Limb (tissue), 2 donors: ENCODE measurements at regions not wholly inside any gene's neighbourhood (a gene's known extent, or its start where the extent isn't known, plus 50 kb on each side); places are given as distances from the start of the nearest gene placed in this dataset.

Source experiments
- DNase-seq, 2 donors: peaks; one replicate each; pipeline ENCODE4 v3.0.0-alpha.2; 2016; ENCODE audit errors: extremely low spot score in 2 of 2

DNA sequence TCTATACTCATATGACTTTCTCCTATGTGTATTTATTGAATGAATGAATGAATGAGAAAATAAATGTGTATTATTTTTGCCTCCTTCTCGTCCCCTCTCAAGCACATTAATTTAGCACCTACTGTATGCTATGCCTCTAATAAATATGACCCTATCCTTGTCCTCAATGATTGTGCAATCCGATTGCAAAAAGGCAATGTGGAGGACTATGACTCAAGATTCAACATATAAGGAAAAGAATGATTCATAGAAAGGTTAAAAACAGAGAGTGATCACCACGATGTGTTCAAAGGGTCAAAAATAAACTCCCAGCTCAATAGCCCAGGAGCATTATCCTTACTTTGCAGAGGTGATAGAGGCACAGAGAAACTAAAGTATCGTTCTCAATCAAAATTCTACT lies 322.8 kb upstream of the SORCS1 start:
- DNase-seq = no peak

DNA sequence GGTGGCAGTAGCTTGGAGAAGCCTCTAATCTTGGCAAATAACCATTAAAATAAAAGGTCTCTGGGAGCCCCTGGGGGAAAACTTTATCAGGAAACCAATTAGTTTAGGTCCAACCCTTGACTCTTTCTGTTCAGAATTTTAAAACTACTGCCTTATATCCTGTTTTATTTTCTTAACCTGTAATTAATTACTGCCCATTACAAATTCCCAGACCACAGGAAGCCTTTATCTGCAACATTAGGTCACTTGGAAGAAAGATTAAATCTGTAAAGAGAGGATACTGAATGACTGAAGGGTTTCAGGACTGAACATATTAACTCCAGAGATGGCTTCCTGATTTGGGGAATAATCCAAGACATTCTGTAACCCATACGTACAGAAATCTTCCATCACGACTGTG lies 320.5 kb upstream of the SORCS1 start:
- no peak for DNase-seq

DNA sequence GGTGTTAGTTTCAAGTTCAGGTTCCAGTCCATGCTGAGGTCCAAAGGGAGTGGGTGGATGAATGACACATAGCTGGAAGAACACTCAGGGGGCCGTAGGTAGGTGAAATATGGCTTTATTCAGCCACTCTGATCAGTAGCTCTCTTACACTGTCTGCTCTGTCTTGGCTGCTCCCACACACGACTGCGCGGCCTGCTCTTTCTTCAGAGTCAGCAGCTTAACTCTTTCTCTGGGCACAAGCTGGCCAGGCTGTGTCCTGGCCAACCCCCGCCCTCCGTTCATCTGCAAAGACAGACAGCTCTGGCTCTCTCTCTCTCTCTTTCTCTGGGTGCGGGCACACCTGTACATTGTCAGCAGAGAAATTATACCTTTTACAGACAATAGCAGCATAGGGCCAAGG lies 317.4 kb upstream of the SORCS1 start:
- no peak for DNase-seq

DNA sequence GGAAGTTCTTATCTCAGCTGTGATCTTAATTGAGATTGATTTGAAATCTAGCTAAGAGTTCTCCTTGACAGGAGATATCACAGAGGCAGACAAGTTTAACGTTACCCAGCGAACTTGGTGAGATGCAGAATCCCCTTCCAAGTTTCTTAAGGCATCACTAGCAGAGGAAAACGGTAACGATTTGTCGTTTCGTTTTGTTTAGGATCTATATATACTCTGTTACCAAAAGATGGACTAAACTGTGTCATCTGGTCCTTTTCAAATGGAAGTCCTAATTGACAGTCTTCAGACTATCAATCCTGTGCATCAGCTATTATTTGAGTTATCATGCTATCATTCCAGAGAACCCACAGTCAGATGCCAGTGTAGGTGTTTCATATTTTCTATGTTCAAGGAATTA lies 316.7 kb upstream of the SORCS1 start:
- DNase-seq = no peak

DNA sequence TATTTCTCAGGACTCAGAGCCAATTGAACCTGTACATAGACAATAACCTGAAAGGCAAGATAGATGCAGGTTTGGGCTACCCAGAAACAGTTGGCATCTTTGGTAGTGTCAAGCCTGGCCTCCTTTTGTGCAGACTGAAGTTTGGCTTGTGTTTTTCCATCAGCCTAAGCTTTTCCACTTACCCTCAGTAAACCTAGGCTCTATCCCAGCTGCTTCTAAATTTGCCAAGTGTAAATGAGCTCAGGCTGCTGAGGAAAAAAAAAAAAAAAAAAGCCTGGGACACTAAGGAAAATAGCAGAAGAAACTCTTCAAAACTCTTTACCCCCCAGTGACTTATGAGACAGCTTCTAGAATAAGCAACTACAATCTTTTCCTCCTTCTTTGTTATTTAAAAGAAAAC lies 316.3 kb upstream of the SORCS1 start:
- DNase-seq = no peak

DNA sequence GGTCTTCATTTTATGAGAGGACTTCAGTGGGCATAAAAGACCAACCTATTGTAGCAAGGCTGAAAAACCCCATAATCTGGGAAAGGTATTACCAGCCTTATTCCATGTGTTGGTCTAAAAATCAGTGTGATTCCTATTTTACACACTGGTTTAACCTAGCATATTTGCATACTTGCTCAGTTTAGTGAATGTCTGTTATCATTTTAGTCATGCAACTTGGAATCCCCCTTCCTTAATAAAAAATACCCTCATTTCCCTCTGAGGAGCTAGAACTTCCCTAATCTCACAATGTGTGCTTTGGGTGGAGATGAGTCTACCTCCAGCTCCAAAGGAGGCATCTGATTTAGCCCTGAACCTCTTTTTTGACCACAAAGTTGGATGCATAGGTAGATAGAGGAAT lies 312.8 kb upstream of the SORCS1 start:
- DNase-seq = no peak

DNA sequence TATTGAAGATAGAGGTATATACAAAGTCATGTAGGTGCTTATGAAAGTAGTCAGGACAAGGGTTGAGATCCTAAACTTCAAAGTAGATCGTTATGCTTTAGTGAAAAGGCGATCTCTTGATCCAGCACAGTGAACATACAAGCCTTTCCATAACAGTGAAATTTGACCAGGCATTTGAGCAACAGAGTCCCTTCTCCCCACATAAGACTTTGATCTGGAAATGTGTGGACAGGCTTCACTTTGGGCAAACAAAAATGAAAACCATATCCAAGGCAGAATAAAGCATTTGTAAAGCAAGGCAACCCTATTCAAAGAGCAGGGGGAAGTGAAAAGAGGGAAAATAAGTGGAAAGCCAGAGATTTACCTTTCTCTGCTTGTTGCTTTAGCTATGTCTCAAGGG lies 311.9 kb upstream of the SORCS1 start:
- DNase-seq = peak in 1 of 2 donors; percentile 32

DNA sequence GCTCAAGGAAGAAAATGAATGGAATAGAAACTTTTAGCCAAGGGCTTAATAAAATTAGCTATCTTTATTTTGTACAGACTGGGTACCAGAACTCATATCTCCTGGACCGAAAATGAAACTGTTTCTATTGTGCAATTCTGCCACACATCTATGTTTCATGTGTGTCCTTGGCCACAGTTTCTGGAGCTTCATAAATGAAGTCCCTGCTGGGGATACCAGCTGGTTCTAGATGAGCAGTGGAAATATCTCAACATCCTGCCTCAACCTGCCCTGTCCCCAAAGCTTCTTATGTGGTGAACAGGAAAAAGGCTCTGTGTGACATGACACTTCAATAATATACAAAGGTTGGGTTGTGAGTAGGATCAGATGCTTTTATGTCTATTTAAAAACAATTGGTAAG lies 310.1 kb upstream of the SORCS1 start:
- DNase-seq = no peak

DNA sequence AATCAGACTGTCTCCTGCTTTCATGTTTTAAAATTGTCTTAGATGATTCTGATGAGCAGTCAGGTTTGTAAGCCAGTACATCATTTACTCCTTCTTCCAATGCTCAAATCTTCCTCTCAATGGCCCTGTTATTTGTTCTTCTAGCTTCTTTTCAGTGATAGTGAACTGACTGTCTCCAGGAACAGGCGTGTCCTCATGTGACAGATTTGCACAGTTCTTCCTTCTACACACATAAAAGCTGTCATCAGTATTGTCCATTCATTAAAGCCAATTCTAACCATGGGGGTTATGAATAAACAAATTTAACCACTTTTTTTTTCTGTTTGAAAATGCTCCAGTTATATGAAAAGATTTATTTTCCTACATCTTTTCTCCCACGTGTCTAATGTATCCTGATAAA lies 308.7 kb upstream of the SORCS1 start:
- DNase-seq = no peak

DNA sequence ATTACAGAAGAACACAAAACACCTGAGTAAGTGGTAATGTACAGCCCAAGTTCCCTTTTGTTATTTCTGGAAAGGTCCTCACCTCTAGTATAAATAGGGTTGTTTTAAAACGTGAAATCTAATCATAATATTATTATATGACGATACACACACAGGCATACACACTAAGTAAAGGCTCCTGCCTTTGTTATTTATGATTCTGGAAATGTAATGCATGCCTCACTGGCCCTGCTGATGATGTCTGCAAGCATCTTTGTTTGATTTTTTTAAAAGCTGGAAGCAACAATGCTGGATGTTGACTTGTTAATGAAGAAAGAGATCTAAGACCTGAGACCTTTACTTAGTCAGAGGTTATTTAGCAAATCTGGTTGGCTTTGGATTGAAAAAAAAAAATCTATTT lies 307.4 kb upstream of the SORCS1 start:
- DNase-seq = no peak

DNA sequence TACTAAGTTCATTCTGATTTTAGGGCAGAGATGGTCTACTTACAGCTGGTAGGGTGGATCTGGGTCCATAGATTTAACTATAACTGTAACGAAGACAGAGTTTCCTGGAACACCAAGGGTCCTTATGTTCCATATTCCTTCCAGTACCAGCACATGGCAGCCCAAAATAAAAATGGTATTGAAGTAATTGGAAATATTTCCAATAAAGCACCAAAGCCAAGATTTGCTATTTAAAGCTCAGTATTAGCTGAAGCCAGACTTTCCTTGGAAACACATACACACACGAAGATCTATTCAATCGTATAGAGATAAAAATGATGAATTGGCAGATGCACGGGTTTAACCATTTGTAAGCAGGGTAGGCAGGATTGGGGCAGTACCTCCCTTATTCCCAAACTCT lies 289.1 kb upstream of the SORCS1 start:
- DNase-seq = no peak

DNA sequence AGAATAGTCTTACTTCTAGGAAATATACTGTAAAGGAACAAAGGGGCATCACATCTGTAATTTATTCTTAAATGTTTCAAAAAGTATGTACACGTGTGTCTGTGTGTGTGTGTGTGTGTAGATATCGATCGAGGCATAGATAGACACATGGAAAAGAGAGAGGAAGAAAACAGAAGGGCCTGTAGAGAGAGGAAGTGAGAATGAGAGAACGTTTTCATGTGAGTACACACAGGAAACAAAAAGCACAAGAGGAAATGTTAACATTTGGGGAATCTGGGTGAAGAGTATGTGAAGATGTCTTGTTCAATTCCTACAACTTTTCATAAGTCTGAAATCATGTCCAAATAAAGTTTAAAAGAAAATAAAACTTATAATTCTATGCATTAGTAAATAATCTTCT lies 286.5 kb upstream of the SORCS1 start:
- no peak for DNase-seq

DNA sequence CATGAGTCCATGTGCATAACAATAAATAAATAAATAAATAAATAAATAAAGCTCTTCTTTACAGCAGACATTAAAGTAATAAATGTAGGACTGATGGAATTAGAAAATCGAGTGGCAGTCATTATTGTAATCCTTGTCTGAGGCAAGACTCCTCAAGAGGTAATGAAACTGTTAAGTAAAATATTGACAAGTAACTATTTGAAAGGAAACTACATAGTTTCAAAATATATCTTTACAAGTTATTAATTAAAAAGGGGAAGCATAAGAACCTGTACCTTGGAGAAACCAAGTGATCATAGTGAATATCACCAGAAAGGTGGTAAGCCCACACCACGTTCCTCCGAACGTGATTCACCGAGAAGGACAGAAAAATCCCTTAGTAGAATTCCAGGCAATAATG lies 285.6 kb upstream of the SORCS1 start:
- DNase-seq = no peak

DNA sequence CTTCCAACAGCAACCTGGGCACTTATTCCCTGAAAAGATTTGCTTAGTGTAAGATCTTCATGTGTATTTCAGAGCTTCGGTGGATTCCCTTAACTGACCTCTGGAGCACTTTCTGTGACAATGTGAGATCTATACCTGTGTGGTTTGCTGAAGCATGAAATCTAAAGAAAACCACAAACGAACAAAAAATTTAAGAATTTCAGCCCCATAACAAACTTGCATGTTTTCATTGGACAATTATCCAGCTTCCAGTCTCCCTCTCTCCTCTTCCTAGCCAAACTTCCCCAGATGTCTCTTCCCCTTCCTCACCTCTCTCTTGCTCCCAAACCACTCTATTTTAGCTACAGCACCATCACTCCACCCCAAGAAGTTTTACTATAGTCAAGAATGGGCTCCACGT lies 279.9 kb upstream of the SORCS1 start:
- DNase-seq = no peak

DNA sequence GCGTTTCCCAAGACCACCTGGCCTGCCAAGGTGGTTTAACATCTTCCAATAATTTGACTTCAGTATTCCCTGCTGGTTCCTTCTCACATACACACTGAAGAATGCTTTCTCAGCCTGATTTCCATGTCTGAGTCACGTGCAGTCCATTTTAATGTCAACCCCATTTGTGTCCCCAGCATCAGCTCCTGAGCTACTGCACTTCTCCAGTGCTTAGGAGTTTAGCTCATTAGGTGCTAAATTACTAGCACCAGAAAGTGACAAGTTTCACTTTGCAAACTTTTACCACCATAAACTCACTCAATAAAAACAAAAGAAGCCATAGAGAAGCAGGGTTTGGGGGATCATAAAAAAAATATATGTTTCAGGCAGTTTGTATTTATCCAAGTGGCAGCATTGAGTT lies 279.3 kb upstream of the SORCS1 start:
- DNase-seq = no peak

DNA sequence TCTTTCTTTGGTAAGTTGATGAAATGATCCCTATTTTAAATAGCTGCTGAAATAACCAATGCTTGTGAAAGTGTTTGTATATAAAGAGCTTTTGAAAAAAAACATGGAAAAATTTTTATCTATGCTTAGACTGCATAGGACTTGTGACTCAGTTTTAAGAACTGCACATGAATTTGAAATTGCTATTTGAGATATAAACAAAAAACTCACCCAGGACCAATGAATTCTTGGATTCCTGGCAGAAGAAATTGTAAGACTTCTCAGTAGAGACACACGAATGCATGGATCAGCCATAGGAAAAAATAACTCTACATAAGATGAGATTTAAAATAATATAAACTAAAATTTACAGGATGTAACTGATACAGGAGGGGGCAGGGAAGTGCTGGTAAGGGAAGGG lies 278.8 kb upstream of the SORCS1 start:
- no peak for DNase-seq

DNA sequence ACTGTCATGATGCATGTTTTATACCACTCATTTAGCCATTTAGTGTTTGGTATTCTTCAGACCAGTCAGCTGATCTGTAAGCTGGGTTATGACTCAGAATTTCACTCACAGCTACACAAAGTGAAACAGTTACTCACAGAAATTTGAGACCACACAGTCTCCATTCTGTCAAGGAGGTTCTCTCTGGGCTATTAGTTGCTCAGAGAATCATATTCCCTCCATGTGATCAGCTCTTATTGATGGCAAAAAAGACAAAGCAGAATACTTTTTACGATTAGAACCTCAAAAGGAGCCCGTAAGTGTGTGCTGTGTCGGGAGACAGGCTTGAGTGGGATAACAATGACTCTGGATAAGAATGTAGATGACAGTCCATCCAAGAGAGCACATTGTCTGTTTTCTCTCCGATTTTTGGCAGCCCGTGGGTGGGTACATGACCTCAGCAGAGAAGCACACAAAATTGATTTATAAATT lies 277.6 kb upstream of the SORCS1 start:
- no peak for DNase-seq

DNA sequence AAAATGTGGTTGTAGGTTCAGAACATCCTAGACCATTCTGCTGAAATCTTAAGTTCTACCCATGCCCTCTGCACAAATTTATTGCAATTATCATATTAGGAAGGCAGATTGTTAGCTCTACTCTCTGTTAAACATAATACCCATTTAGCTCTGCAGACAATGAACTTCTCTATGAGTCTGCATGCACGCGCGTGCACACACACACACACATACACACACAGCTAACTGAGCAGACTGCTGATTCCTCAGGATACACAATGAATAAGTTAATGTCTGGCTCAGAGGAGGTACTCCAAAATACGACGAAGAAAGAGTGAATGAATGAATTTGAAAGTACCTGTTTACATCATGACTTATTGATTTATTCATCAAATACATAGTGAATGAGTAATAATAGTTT lies 276.2 kb upstream of the SORCS1 start:
- DNase-seq = no peak

DNA sequence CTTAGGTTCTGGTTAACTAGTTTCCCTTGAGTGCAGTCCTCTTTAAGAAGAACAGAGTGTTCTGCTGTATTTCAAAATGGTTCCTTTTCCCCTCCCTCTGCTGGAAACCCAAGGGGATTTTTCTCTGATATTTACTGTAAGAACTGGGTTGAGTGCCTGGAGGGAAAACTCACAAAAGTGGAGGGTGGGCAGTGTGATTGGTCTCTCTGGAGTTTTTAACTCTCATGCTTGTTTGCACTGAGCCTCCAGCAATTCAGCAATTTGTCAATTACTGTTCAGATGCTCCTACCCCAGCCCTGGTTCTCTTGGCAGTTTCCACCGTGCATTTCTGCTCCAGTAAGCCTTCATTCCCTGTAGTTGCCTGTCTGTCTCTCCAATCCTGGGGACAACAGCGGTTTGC lies 273.4 kb upstream of the SORCS1 start:
- no peak for DNase-seq

DNA sequence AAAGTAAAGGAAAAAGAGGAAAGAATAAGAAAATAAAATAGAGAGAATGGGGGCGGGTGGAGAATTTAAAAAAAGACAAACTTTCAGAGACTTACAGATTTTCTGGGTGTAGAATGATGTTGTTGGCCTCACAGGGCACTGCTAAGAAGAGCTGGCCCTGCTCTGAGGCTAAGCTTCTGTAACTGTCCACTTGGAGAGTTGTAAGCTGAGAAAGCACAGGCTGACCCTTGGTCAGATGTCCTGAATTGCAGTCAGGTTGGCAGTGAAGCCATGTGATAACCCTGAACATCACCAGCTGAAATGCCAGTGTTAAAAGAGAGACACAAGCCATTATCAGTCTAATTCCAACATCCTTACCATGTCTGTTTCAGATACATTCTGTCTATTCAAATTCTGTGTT lies 272.1 kb upstream of the SORCS1 start:
- DNase-seq = no peak

DNA sequence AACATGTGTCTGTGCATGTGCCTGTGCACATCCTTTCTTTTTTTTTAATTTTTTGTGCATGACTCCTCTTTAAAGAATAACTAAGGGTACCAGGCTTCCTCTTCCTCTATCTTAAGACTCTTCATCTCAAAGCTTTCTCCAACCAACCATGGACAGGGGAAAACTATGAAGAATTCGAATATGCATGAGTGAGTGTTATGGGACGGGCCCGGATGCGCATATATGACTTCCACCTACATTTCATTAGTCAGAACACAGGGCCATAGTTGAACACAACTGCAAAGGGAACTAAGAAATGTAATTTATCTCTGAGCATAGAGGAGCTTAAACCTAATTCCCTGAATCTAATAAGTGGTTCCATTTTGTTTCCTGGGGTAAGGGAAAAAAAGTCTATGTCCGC lies 270.3 kb upstream of the SORCS1 start:
- DNase-seq = no peak

DNA sequence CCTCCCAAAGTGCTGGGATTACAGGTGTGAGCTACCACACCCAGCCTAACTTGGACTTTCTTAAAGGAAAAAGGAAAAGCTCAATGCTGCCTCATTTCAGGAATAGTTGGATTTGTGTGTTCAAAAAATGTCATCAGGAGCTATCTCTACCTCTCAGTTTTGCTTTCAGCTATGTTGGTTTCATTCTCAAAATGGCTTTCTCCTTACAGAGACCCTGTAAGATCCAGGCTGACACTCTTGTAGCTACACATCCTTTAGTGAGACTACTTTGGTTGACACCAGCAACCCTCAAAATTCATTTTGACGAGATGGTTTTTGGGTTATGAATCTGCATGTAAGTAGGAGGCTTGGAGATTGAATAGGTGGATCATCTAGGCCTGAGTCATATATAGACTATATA lies 269.7 kb upstream of the SORCS1 start:
- no peak for DNase-seq

DNA sequence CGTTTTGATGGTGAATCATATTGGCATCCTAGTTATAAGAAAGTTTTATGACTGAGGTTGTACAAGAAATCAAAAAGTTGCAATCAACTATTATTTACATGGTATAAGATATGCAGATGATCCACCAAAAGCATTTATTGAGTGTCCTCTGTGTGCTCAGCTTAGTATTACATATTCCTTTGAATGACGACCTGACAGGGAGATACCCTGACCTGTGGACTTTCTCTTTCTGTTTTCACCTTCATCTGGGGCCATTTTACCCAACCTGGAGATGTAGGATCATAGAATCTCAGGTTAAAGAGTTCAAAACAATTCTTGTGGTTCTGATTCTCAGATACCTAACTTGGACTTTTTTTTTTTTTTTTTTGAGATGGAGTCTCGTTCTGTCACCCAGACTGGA lies 269.1 kb upstream of the SORCS1 start:
- no peak for DNase-seq

DNA sequence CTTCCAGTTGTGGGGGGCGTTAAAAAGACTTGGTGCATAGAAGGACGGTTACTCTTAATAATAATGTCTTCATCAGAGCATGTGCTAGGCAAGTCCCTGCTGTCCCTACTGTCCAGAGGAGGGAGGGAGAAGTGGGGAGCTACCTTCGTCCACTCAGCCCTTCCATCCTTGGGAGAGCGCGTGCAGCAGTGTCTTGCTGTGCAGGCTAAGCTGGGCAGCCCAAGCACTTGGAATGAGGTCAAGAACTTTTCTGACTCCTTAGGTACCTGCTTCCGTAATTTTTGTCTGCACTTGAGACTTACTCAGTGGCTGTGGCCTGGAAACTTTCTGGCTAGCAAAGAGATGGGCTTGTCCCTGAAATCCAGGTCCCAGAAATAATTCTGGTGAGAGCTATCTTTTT lies 265.9 kb upstream of the SORCS1 start:
- DNase-seq = no peak

DNA sequence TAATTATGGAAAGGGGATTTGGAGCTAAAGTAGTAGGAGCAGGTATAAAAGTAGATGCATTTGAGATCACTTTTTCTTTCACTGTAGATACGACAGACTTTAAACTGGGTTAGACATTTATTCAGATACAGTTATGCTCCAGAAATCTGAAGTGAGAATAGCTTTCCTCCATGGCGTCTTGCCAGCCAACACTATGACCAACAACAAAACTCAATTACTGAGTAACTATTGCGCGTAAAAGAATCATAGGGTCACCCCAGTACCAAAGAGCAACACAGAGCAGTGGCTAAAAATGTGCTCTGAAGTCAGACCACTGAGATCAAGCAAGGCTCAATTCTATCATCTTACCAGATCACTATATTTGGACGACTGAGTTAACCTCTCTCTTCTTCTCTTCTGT lies 262.5 kb upstream of the SORCS1 start:
- no peak for DNase-seq
